Endothelial cell (in vitro differentiated cells): ENCODE measurements at regions not wholly inside any gene's neighbourhood (a gene's known extent, or its start where the extent isn't known, plus 50 kb on each side); places are given as distances from the start of the nearest gene placed in this dataset.

ENCODE experiments used
- DNase-seq: peaks from one replicate; pipeline ENCODE4 v3.0.0; 2021; ENCODE audit warnings: low spot score
- H3K27ac Mint-ChIP-seq: one replicate; pipeline ENCODE4 v1.8.0; 2021; ENCODE audit warnings: mixed read lengths, inconsistent platforms; ENCODE audit not compliant: unreplicated experiment
- H3K27me3 Mint-ChIP-seq: one replicate; pipeline ENCODE4 v1.8.0; 2021; ENCODE audit warnings: mild to moderate bottlenecking, moderate library complexity, mixed read lengths, inconsistent platforms; ENCODE audit not compliant: unreplicated experiment
- H3K36me3 Mint-ChIP-seq: one replicate; pipeline ENCODE4 v1.8.0; 2021; ENCODE audit warnings: mild to moderate bottlenecking, low read depth, mixed read lengths, inconsistent platforms; ENCODE audit not compliant: unreplicated experiment
- H3K4me1 Mint-ChIP-seq: one replicate; pipeline ENCODE4 v1.8.0; 2021; ENCODE audit warnings: mild to moderate bottlenecking, mixed read lengths, inconsistent platforms; ENCODE audit not compliant: unreplicated experiment
- H3K4me3 Mint-ChIP-seq: one replicate; pipeline ENCODE4 v1.8.0; 2021; ENCODE audit warnings: mild to moderate bottlenecking, mixed read lengths, inconsistent platforms; ENCODE audit not compliant: unreplicated experiment
- H3K9me3 Mint-ChIP-seq: one replicate; pipeline ENCODE4 v1.8.0; 2021; ENCODE audit warnings: mixed read lengths, inconsistent platforms; ENCODE audit not compliant: unreplicated experiment
- TF ChIP-seq, protein P1 (sequence below): fragments of 200-600 bp; sonication (generic); IDR thresholded peaks from one replicate; pipeline ENCODE4 v1.5.0; 2021; ENCODE audit warnings: antibody characterized with exemption; ENCODE audit not compliant: unreplicated experiment

- DNase-seq: no peak
- Mint-ChIP-seq H3K27ac (no peak overlapping the region), H3K9me3 (no peaks in the 10 kb centered on the region)
Measured at GRCh38 chr15:95567686-95568085, 762.8 kb upstream of the NR2F2 start.

DNA sequence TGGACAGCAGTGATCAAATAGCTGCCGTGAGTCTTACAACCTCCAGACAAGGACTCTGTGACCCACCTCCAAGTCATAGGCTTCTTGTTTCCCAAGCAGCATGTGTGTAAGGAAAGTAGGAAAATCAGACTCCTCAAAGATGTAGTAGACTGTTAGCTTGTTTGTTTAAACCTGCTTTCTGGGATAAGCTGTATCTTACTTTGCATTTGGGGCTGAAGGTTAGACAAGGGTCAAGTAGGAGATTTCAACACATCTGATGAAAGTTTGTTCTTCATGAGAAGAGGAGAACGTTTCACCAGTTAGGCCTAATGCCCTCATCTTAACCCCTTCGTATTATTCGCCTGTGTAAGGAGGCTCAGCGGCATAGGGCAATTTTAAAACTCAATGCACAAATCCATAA is 756.4 kb upstream of the NR2F2 start:
- no peaks in the 10 kb centered on the region for H3K27me3 Mint-ChIP-seq
- H3K27ac Mint-ChIP-seq: no peak overlapping the region
- TF ChIP-seq, protein P1, sequence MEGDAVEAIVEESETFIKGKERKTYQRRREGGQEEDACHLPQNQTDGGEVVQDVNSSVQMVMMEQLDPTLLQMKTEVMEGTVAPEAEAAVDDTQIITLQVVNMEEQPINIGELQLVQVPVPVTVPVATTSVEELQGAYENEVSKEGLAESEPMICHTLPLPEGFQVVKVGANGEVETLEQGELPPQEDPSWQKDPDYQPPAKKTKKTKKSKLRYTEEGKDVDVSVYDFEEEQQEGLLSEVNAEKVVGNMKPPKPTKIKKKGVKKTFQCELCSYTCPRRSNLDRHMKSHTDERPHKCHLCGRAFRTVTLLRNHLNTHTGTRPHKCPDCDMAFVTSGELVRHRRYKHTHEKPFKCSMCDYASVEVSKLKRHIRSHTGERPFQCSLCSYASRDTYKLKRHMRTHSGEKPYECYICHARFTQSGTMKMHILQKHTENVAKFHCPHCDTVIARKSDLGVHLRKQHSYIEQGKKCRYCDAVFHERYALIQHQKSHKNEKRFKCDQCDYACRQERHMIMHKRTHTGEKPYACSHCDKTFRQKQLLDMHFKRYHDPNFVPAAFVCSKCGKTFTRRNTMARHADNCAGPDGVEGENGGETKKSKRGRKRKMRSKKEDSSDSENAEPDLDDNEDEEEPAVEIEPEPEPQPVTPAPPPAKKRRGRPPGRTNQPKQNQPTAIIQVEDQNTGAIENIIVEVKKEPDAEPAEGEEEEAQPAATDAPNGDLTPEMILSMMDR: no peak
- H3K36me3 Mint-ChIP-seq: no peaks in the 10 kb centered on the region
- no peak overlapping the region for H3K4me3 Mint-ChIP-seq
- H3K9me3 Mint-ChIP-seq: no peaks in the 10 kb centered on the region
- no peak for DNase-seq
- no peaks in the 10 kb centered on the region for H3K4me1 Mint-ChIP-seq

More at GRCh38 chr15:95567686-95568085, 762.8 kb upstream of the NR2F2 start:
- no peak overlapping the region for H3K4me3 Mint-ChIP-seq
- H3K27me3 Mint-ChIP-seq: no peaks in the 10 kb centered on the region
- TF ChIP-seq, protein P1: no peak
- no peaks in the 10 kb centered on the region for H3K36me3 Mint-ChIP-seq
- H3K4me1 Mint-ChIP-seq: no peaks in the 10 kb centered on the region

- DNase-seq: no peak
- TF ChIP-seq, protein P1: no peak
- Mint-ChIP-seq H3K4me1 (no peaks in the 10 kb centered on the region), H3K27ac (no peak overlapping the region), H3K4me3 (no peak overlapping the region), H3K27me3 (no peaks in the 10 kb centered on the region), H3K36me3 (no peaks in the 10 kb centered on the region), H3K9me3 (no peaks in the 10 kb centered on the region)
Measured at GRCh38 chr15:95577927-95578326, 752.6 kb upstream of the NR2F2 start.

GRCh38 chr15:95580121-95580520 is 750.4 kb upstream of the NR2F2 start:
- no peak overlapping the region for H3K27ac Mint-ChIP-seq
- H3K9me3 Mint-ChIP-seq: no peaks in the 10 kb centered on the region
- no peaks in the 10 kb centered on the region for H3K36me3 Mint-ChIP-seq
- no peak for DNase-seq
- H3K27me3 Mint-ChIP-seq: no peaks in the 10 kb centered on the region
- TF ChIP-seq, protein P1: no peak
- H3K4me3 Mint-ChIP-seq: no peak overlapping the region
- no peaks in the 10 kb centered on the region for H3K4me1 Mint-ChIP-seq

DNA sequence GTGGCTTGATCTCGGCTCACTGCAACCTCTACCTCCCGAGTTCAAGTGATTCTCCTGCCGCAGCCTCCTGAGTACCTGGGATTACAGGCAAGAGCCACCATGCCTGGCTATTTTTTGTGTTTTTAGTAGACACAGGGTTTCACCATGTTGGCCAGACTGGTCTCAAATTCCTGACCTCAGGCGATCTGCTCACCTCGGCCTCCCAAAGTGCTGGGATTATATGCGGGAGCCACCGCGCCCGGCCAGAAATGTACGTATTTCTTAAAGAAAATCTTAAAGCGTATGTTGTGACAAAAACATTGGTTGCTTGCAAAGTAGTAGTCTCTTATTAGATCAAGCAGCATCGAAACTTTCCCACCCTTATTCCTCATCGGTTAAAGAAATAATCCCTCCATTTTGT is 748.9 kb upstream of the NR2F2 start:
- H3K4me3 Mint-ChIP-seq: no peak overlapping the region
- DNase-seq: no peak
- no peak overlapping the region for H3K27ac Mint-ChIP-seq
- no peaks in the 10 kb centered on the region for H3K27me3 Mint-ChIP-seq
- H3K9me3 Mint-ChIP-seq: no peaks in the 10 kb centered on the region
- H3K36me3 Mint-ChIP-seq: no peaks in the 10 kb centered on the region
- H3K4me1 Mint-ChIP-seq: no peaks in the 10 kb centered on the region
- TF ChIP-seq, protein P1: no peak
